Mucosa of rectum (tissue), 2 donors: ENCODE measurements at regions not wholly inside any gene's neighbourhood (a gene's known extent, or its start where the extent isn't known, plus 50 kb on each side); places are given as distances from the start of the nearest gene placed in this dataset.

Experiments used
- H3K27ac ChIP-seq, 2 donors: one replicate each; pipeline ENCODE4 v1.7.0; 2013; ENCODE audit warnings: inconsistent platforms in 2 of 2, low read depth in 2 of 2, low read length in 2 of 2
- H3K27me3 ChIP-seq, 2 donors: one replicate each; pipeline ENCODE4 v1.7.0; 2013; ENCODE audit warnings: low read length in 2 of 2; ENCODE audit not compliant: control insufficient read depth in 2 of 2, insufficient read depth in 2 of 2
- H3K36me3 ChIP-seq, 2 donors: one replicate each; pipeline ENCODE4 v1.7.0; 2013; ENCODE audit warnings: low read length in 2 of 2; ENCODE audit not compliant: control insufficient read depth in 2 of 2, insufficient read depth in 2 of 2
- H3K4me1 ChIP-seq, 2 donors: one replicate each; pipeline ENCODE4 v1.7.0; 2013; ENCODE audit warnings: low read length in 2 of 2, mild to moderate bottlenecking in 1 of 2; ENCODE audit not compliant: control insufficient read depth in 2 of 2, insufficient read depth in 2 of 2
- H3K4me3 ChIP-seq, 2 donors: one replicate each; pipeline ENCODE4 v1.7.0; 2013; ENCODE audit warnings: low read length in 2 of 2
- H3K9ac ChIP-seq, 2 donors: one replicate each; pipeline ENCODE4 v1.7.0; 2013; ENCODE audit warnings: low read length in 2 of 2, low read depth in 1 of 2, mild to moderate bottlenecking in 1 of 2
- H3K9me3 ChIP-seq, 2 donors: one replicate each; pipeline ENCODE4 v1.7.0; 2013; ENCODE audit warnings: low read length in 2 of 2; ENCODE audit not compliant: control insufficient read depth in 2 of 2
- donor health status: healthy.
- donor health status: Normal muscosa, but diverticular disease.

GRCh38 chr16:85469929-85470590, 143.1 kb upstream of the GSE1 start:
- H3K9ac ChIP-seq = no peak overlapping the region
- H3K9me3 ChIP-seq = no peaks in the 10 kb centered on the region
- no peak overlapping the region for H3K27ac ChIP-seq
- peaks cover under 1 to 3% of the 10 kb centered on the region in 2 donors for H3K27me3 ChIP-seq
- H3K4me3 ChIP-seq = no peak overlapping the region
- H3K4me1 ChIP-seq = peaks cover 8% of the 10 kb centered on the region in 2 donors
- no peaks in the 10 kb centered on the region for H3K36me3 ChIP-seq

- Histone ChIP-seq H3K9ac (no peak overlapping the region), H3K4me3 (no peak overlapping the region), H3K9me3 (no peaks in the 10 kb centered on the region), H3K4me1 (peaks cover 8% of the 10 kb centered on the region in 2 donors), H3K27me3 (no peaks in the 10 kb centered on the region), H3K36me3 (no peaks in the 10 kb centered on the region), H3K27ac (no peak overlapping the region)
Observed at GRCh38 chr16:85470873-85471272, 142.2 kb upstream of the GSE1 start.

GRCh38 chr16:85471469-85472431, 141.4 kb upstream of the GSE1 start:
- Histone ChIP-seq H3K36me3 (no peaks in the 10 kb centered on the region), H3K27ac (no peak overlapping the region), H3K4me1 (peaks cover 8% of the 10 kb centered on the region in 2 donors), H3K9me3 (no peaks in the 10 kb centered on the region), H3K27me3 (no peaks in the 10 kb centered on the region), H3K9ac (no peak overlapping the region), H3K4me3 (no peak overlapping the region)

GRCh38 chr16:85472514-85472913, 140.6 kb upstream of the GSE1 start:
- Histone ChIP-seq H3K4me1 (peaks cover 8% of the 10 kb centered on the region in 2 donors), H3K9ac (no peak overlapping the region), H3K36me3 (no peaks in the 10 kb centered on the region), H3K27me3 (no peaks in the 10 kb centered on the region), H3K4me3 (no peak overlapping the region), H3K9me3 (no peaks in the 10 kb centered on the region), H3K27ac (no peak overlapping the region)

DNA sequence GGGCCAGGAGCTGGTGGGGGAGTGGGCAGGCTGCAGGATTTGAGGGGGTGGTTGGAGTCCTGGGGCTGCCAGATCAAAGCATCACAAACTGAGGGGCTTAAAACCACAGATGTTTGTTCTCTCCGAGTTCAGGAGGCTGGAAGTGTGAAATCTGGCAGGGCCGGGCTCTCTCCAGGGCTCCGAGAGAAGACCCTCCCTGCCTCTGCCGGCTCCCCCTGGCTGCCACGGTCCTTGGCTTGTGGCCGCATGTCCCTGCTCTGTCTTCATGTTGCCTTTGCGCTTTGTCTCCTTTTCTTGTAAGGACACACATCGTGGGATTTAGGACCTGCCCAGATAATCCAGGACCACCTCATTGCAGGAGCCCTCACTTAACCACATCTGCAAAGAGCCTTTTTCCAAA, 139.8 kb upstream of the GSE1 start:
- Histone ChIP-seq H3K9ac (no peak overlapping the region), H3K36me3 (no peaks in the 10 kb centered on the region), H3K9me3 (no peaks in the 10 kb centered on the region), H3K4me3 (no peak overlapping the region), H3K27me3 (no peaks in the 10 kb centered on the region), H3K4me1 (peaks cover 8% of the 10 kb centered on the region in 2 donors), H3K27ac (no peak overlapping the region)

GRCh38 chr16:85473909-85474620, 139.1 kb upstream of the GSE1 start:
- Histone ChIP-seq H3K9me3 (no peaks in the 10 kb centered on the region), H3K36me3 (no peaks in the 10 kb centered on the region), H3K4me1 (peaks cover 8% of the 10 kb centered on the region in 2 donors), H3K9ac (no peak overlapping the region), H3K27ac (no peak overlapping the region), H3K27me3 (no peaks in the 10 kb centered on the region), H3K4me3 (no peak overlapping the region)

GRCh38 chr16:85474621-85475217, 138.4 kb upstream of the GSE1 start:
- peaks cover 8% of the 10 kb centered on the region in 2 donors for H3K4me1 ChIP-seq
- H3K36me3 ChIP-seq = no peaks in the 10 kb centered on the region
- H3K27ac ChIP-seq = no peak overlapping the region
- no peak overlapping the region for H3K9ac ChIP-seq
- H3K27me3 ChIP-seq = no peaks in the 10 kb centered on the region
- no peak overlapping the region for H3K4me3 ChIP-seq
- no peaks in the 10 kb centered on the region for H3K9me3 ChIP-seq

- H3K27ac ChIP-seq = no peak overlapping the region
- H3K4me3 ChIP-seq = no peak overlapping the region
- no peaks in the 10 kb centered on the region for H3K36me3 ChIP-seq
- no peaks in the 10 kb centered on the region for H3K9me3 ChIP-seq
- H3K4me1 ChIP-seq = peaks cover 11% of the 10 kb centered on the region in 2 donors
- H3K27me3 ChIP-seq = no peaks in the 10 kb centered on the region
- no peak overlapping the region for H3K9ac ChIP-seq
Observed at GRCh38 chr16:85475233-85475632, 137.9 kb upstream of the GSE1 start.

DNA sequence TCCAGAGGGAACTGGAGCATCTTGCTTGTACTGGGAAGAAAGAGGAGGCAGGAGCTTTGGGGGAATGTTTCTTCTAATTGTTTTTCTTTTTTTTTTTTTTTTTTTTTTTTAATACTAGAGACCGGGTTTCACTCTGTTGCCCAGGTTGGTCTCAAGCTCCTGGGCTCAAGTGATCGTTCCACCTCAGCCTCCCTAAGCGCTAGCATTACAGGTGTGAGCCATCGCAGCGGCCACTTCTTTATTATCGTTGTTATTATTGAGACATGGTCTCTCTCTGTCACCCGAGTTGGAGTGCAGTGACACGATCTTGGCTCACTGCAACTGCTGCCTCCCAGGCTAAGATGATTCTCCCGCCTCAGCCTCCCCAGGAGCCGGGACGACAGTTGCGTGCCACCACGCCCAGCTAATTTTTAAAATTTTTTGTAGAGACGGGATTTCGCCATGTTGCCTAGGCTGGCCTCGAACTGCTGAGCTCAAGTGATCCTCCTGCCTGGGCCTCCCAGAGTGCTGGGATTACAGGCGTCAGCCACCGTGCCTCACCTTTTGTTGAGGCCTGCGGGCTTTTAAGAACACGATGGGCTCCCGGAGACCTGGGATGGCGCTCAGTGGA, 137.3 kb upstream of the GSE1 start:
- Histone ChIP-seq H3K27me3 (no peaks in the 10 kb centered on the region), H3K9me3 (no peaks in the 10 kb centered on the region), H3K9ac (no peak overlapping the region), H3K27ac (no peak overlapping the region), H3K4me3 (no peak overlapping the region), H3K4me1 (peaks cover 16 to 17% of the 10 kb centered on the region in 2 donors), H3K36me3 (no peaks in the 10 kb centered on the region)
